Psoas muscle (tissue), 7 donors: ENCODE measurements at regions not wholly inside any gene's neighbourhood (a gene's known extent, or its start where the extent isn't known, plus 50 kb on each side); places are given as distances from the start of the nearest gene placed in this dataset.

Experiments
- ATAC-seq, 4 donors: fragments of 200-7000 bp; cut with Tn5 transposase; one replicate each; pipeline ENCODE4 v1.9.1; 2020; ENCODE audit warnings: moderate library complexity in 3 of 4, mild to moderate bottlenecking in 2 of 4
- DNase-seq, 2 donors: peaks; one replicate each; pipeline ENCODE4 v3.0.0-alpha.2; 2020
- H3K27ac ChIP-seq: fragments of 200-600 bp; one replicate; pipeline ENCODE4 v1.8.0; 2022
- H3K27me3 ChIP-seq, 3 donors: fragments of 200-600 bp in 1 of 3; one replicate each; pipeline versions ENCODE4 v1.6.1 to v1.8.0; 2013 to 2022; ENCODE audit warnings: low read length in 2 of 3, mild to moderate bottlenecking in 2 of 3, moderate library complexity in 1 of 3; ENCODE audit not compliant: insufficient read depth in 3 of 3
- H3K36me3 ChIP-seq, 2 donors: fragments of 200-600 bp in 1 of 2; one replicate each; pipeline versions ENCODE4 v1.6.1 to v1.8.0; 2013 to 2022; ENCODE audit warnings: low read depth in 1 of 2, mild to moderate bottlenecking in 1 of 2, moderate library complexity in 1 of 2; ENCODE audit not compliant: insufficient read depth in 1 of 2
- H3K4me1 ChIP-seq: fragments of 200-600 bp; one replicate; pipeline ENCODE4 v1.8.0; 2022
- H3K4me3 ChIP-seq: fragments of 200-600 bp; one replicate; pipeline ENCODE4 v1.8.0; 2022; ENCODE audit warnings: mild to moderate bottlenecking
- H3K9me3 ChIP-seq: fragments of 200-600 bp; one replicate; pipeline ENCODE4 v1.8.0; 2022
- CTCF ChIP-seq: fragments of 200-600 bp; IDR thresholded peaks from one replicate; pipeline ENCODE4 v1.8.0; 2022; ENCODE audit warnings: antibody characterized with exemption
- WGBS, 3 donors: extraction: QIAGEN DNeasy Blood & Tissue Kit; methylation state at CpG; one replicate each; pipeline versions ENCODE4 v1.1.6 to v1.1.7; 2013; 5-methylcytosine and 5-hydroxymethylcytosine counted together
- intact Hi-C, 2 donors: fragments of 100-400 bp; cut with DNase I; formaldehyde crosslinking; loops; one replicate each; pipeline versions ENCODE4 v1.11.0 to v1.14.2; 2022
- donor health status: healthy with polysubstance abuse.
- donor health status: DM: no; HTN: no; CAD: no; lungs with moderate emphysema.
- donor health status: Bipolar disorder and iron deficiency.
- donor health status: healthy.
- donor health status: DM: yes; HTN: yes; CAD: no.
- donor health status: DM: no; HTN: no; CAD: no.
- donor health status: DM: yes; HTN: yes; CAD: no.

GRCh38 chr15:69813881-69814280 lies 283.8 kb downstream of the TLE3 start:
- Histone ChIP-seq H3K4me1 (peaks cover 18% of the 10 kb centered on the region), H3K36me3 (no peaks in the 10 kb centered on the region), H3K4me3 (no peak overlapping the region), H3K27ac (no peak overlapping the region), H3K9me3 (no peaks in the 10 kb centered on the region), H3K27me3 (no peaks in the 10 kb centered on the region)
- DNase-seq, result no peak
- intact Hi-C loops, result loop anchor here in 1 of 2 donors (5.0 to 10.0 kb wide), 2 partner anchors 283 to 381 kb away; partner anchors contain the start of gene TLE3
- WGBS, 3 donors, result 80 to 91% (median 86%) methylated on average over 7 of the region's 7 CpGs
- ATAC-seq, result no peak
- TF ChIP-seq CTCF, result no peak

- H3K4me1 ChIP-seq, result peaks cover 9% of the 10 kb centered on the region
- no peak overlapping the region for H3K27ac ChIP-seq
- TF ChIP-seq CTCF, result no peak
- DNase-seq (no peak), ATAC-seq (no peak)
- H3K9me3 ChIP-seq, result no peaks in the 10 kb centered on the region
- WGBS, 3 donors, result 75 to 84% (median 81%) methylated on average over 9 of the region's 9 CpGs
- no peak overlapping the region for H3K4me3 ChIP-seq
- no peaks in the 10 kb centered on the region for H3K36me3 ChIP-seq
- H3K27me3 ChIP-seq, result no peaks in the 10 kb centered on the region
- intact Hi-C loops, result loop anchor here in 1 of 2 donors (5.0 to 10.0 kb wide), 2 partner anchors 282 to 380 kb away; partner anchors contain the start of gene TLE3
These were observed 282.8 kb downstream of the TLE3 start for GRCh38 chr15:69814932-69815331.

- intact Hi-C loops, result loop anchor here in 1 of 2 donors (10.0 kb wide), 1 partner anchor 379 kb away; no protein-coding TSS in a partner anchor
- peaks cover 7% of the 10 kb centered on the region for H3K4me1 ChIP-seq
- no peaks in the 10 kb centered on the region for H3K36me3 ChIP-seq
- H3K27me3 ChIP-seq, result no peaks in the 10 kb centered on the region
- no peak overlapping the region for H3K4me3 ChIP-seq
- no peak for TF ChIP-seq CTCF
- DNase-seq, result no peak
- no peaks in the 10 kb centered on the region for H3K9me3 ChIP-seq
- ATAC-seq, result no peak
- H3K27ac ChIP-seq, result no peak overlapping the region
- 87 to 95% (median 88%) methylated on average over 2 of the region's 2 CpGs for WGBS, 3 donors
These were observed 281.9 kb downstream of the TLE3 start for GRCh38 chr15:69815793-69816192.

GRCh38 chr15:69816522-69816921 lies 281.2 kb downstream of the TLE3 start:
- ATAC-seq, result no peak
- Histone ChIP-seq H3K27ac (no peak overlapping the region), H3K36me3 (no peaks in the 10 kb centered on the region), H3K27me3 (no peaks in the 10 kb centered on the region), H3K9me3 (no peaks in the 10 kb centered on the region), H3K4me1 (peaks cover 7% of the 10 kb centered on the region), H3K4me3 (no peak overlapping the region)
- 60 to 81% (median 67%) methylated on average over 2 of the region's 2 CpGs for WGBS, 3 donors
- no peak for DNase-seq
- intact Hi-C loops, result loop anchor here in 1 of 2 donors (10.0 kb wide), 1 partner anchor 378 kb away; no protein-coding TSS in a partner anchor
- TF ChIP-seq CTCF, result no peak

GRCh38 chr15:69818529-69818928 lies 279.2 kb downstream of the TLE3 start:
- Histone ChIP-seq H3K27me3 (no peaks in the 10 kb centered on the region), H3K4me1 (peaks cover 7% of the 10 kb centered on the region), H3K36me3 (no peaks in the 10 kb centered on the region), H3K27ac (no peak overlapping the region), H3K9me3 (no peaks in the 10 kb centered on the region), H3K4me3 (no peak overlapping the region)
- intact Hi-C loops, result loop anchor here in 1 of 2 donors (10.0 kb wide), 1 partner anchor 376 kb away; no protein-coding TSS in a partner anchor
- ATAC-seq (peak in 1 of 4 donors; percentile 72), DNase-seq (no peak)
- 41 to 83% (median 78%) methylated on average over 8 of the region's 8 CpGs for WGBS, 3 donors
- TF ChIP-seq CTCF, result no peak
